ENCODE measurements at regions not wholly inside any gene's neighbourhood (a gene's known extent, or its start where the extent isn't known, plus 50 kb on each side); places are given as distances from the start of the nearest gene placed in this dataset.

- no peak for TF ChIP-seq MAFF (IDR thresholded peaks at IDR 0.05; ENCODE audit: low read length)
- no peak for TF ChIP-seq HNRNPUL1 (IDR thresholded peaks at IDR 0.05; ENCODE audit: low read length)
- TF ChIP-seq RB1 (IDR thresholded peaks at IDR 0.05; ENCODE audit: low read depth): no peak
- no peak for TF ChIP-seq POLR2G (IDR thresholded peaks at IDR 0.05; ENCODE audit: low read depth, low read length)
- TF ChIP-seq FOXK2 (conservative IDR thresholded peaks at IDR 0.05 in 1 of 2, IDR thresholded peaks at IDR 0.05 in 1 of 2; ENCODE audit: low read depth in 2 of 2): no peak
Measured at GRCh38 chr2:132252191-132252893, 90.6 kb upstream of the ANKRD30BL start (continued).

- WGBS (ENCODE audit: insufficient coverage, low coverage, missing lambda C conversion rate): 8% methylated on average over 6 of the region's 17 CpGs
- Histone ChIP-seq H2AFZ (ENCODE audit: low read depth, low read length) (no peak overlapping the region), H3K27ac (ENCODE audit: extremely low read depth, low read depth, low read length) (no peak overlapping the region), H3K9me3 (replicated peaks; ENCODE audit: control insufficient read depth, insufficient read depth, low read depth, low read length) (no peaks in the 10 kb centered on the region), H3K4me3 (no peak overlapping the region), H3K79me2 (ENCODE audit: control insufficient read depth, insufficient read depth, low read length) (no peaks in the 10 kb centered on the region), H3K4me1 (replicated peaks in 1 of 2; ENCODE audit: control insufficient read depth in 2 of 2, insufficient read depth in 2 of 2, low read length in 2 of 2) (peaks cover 0 to 5% of the 10 kb centered on the region in 2 experiments; a peak in 1 of 5 replicates), H3K36me3 (ENCODE audit: control insufficient read depth, insufficient read depth, low read length) (no peaks in the 10 kb centered on the region), H3K9me1 (ENCODE audit: control insufficient read depth, insufficient read depth, low read length) (no peaks in the 10 kb centered on the region), H4K20me1 (replicated peaks; ENCODE audit: control insufficient read depth, insufficient read depth, low read length) (no peaks in the 10 kb centered on the region), H3K27me3 (ENCODE audit: control insufficient read depth in 2 of 2, insufficient read depth in 2 of 2, low read length in 2 of 2) (no peaks in the 10 kb centered on the region; a peak in 1 of 5 replicates), H3K4me2 (ENCODE audit: insufficient read depth, low read length) (no peak overlapping the region), H3K9ac (ENCODE audit: insufficient read depth in 1 of 2, low read depth in 2 of 2, low read length in 2 of 2) (no peak overlapping the region)
- ATAC-seq (no peak), FAIRE-seq (peak; percentile 35), DNase-seq (ENCODE audit: extremely low read depth in 1 of 4, low spot score in 3 of 4) (no peak)
- BruUV-seq (replicated peaks): no TSS peak
- ChIA-PET POLR2A (interaction anchor here (0.6 kb wide), 1 partner anchor 533 kb away, joined by 3 read pairs; no protein-coding TSS in a partner anchor), CTCF (ENCODE audit: low intra/inter-chr PET ratio) (no interaction called here)
- in situ Hi-C loops (cut with MboI): no loop called here
- intact Hi-C loops (cut with micrococcal nuclease): no loop called here
- TF ChIP-seq ZNF143 (CRISPR knock-in tag; IDR thresholded peaks at IDR 0.05) (no peak), GTF3C2 (IDR thresholded peaks at IDR 0.05; ENCODE audit: borderline replicate concordance, extremely low read depth, insufficient read length) (no peak), RAD21 (CRISPR knock-in tag; conservative IDR thresholded peaks at IDR 0.05 in 1 of 2, IDR thresholded peaks at IDR 0.05 in 1 of 2) (no peak), E2F4 (CRISPR knock-in tag; IDR thresholded peaks at IDR 0.05; ENCODE audit: low read depth) (no peak), EGR1 (conservative IDR thresholded peaks at IDR 0.05) (no peak), NR3C1 (CRISPR knock-in tag; IDR thresholded peaks at IDR 0.05) (no peak), AFF1 (IDR thresholded peaks at IDR 0.05; ENCODE audit: low read depth in 1 of 2, partially characterized antibody in 2 of 2) (no peak)
Measured at GRCh38 chr2:132252894-132253264, 91.1 kb upstream of the ANKRD30BL start.
